Neural progenitor cell (in vitro differentiated cells): ENCODE measurements at regions not wholly inside any gene's neighbourhood (a gene's known extent, or its start where the extent isn't known, plus 50 kb on each side); places are given as distances from the start of the nearest gene placed in this dataset.

Experiments used
- EZH2 ChIP-seq: fragments of 200-600 bp; sonication (generic); IDR thresholded peaks from 2 replicates; pipeline ENCODE4 v1.6.1; 2017; ENCODE audit warnings: antibody characterized with exemption, mild to moderate bottlenecking, moderate library complexity
- TF ChIP-seq, protein P1 (sequence below): fragments of 200-600 bp; sonication (generic); IDR thresholded peaks from 2 replicates; pipeline ENCODE4 v1.5.1; 2017; ENCODE audit warnings: antibody characterized with exemption, mild to moderate bottlenecking

DNA sequence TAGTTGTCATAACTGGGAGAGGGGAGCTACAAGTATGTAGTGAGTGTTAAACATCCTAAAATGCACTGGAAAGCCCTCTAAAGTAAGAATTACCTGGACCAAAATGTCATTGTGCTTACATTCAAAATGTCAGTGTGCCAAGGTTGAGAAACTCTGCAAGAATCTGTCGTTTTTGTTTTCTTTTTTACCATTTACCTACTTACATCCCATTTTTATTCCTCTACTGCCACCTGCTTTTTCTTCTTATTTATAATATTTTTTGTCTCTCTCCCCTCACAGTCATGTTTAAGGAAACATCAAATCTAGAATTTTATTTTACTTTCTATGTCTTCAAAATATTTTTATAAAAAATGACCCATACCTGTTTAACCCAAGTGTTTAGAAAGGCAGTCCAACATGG lies 226.4 kb downstream of the PCDH17 start:
- TF ChIP-seq EZH2, result no peak
- TF ChIP-seq, protein P1, sequence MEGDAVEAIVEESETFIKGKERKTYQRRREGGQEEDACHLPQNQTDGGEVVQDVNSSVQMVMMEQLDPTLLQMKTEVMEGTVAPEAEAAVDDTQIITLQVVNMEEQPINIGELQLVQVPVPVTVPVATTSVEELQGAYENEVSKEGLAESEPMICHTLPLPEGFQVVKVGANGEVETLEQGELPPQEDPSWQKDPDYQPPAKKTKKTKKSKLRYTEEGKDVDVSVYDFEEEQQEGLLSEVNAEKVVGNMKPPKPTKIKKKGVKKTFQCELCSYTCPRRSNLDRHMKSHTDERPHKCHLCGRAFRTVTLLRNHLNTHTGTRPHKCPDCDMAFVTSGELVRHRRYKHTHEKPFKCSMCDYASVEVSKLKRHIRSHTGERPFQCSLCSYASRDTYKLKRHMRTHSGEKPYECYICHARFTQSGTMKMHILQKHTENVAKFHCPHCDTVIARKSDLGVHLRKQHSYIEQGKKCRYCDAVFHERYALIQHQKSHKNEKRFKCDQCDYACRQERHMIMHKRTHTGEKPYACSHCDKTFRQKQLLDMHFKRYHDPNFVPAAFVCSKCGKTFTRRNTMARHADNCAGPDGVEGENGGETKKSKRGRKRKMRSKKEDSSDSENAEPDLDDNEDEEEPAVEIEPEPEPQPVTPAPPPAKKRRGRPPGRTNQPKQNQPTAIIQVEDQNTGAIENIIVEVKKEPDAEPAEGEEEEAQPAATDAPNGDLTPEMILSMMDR, result no peak
